ENCODE measurements at regions not wholly inside any gene's neighbourhood (a gene's known extent, or its start where the extent isn't known, plus 50 kb on each side); places are given as distances from the start of the nearest gene placed in this dataset.

- DNase-seq, result no peak
Measured at GRCh38 chr3:13168391-13168790, 95.2 kb upstream of the IQSEC1 start.

DNA sequence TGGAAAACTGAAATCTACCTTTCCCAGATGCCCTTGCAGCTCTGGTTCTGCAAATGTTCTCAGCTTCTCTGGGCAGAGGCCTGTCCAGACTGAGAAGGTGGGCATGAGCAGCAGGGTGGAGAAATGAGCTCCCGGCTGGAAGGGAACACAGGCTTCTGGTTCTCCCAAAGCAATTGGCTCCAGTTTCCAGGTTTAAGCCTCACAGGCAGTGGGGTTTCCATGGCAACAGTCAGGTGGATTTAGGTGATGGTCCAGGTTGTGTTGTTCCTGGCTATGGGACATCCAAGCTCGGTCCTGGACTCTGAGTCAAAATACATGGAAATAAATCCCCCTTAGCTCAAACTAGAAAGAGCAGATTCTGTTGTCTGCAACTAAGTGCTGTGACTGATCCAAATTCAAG is 94.6 kb upstream of the IQSEC1 start:
- DNase-seq, result no peak

DNA sequence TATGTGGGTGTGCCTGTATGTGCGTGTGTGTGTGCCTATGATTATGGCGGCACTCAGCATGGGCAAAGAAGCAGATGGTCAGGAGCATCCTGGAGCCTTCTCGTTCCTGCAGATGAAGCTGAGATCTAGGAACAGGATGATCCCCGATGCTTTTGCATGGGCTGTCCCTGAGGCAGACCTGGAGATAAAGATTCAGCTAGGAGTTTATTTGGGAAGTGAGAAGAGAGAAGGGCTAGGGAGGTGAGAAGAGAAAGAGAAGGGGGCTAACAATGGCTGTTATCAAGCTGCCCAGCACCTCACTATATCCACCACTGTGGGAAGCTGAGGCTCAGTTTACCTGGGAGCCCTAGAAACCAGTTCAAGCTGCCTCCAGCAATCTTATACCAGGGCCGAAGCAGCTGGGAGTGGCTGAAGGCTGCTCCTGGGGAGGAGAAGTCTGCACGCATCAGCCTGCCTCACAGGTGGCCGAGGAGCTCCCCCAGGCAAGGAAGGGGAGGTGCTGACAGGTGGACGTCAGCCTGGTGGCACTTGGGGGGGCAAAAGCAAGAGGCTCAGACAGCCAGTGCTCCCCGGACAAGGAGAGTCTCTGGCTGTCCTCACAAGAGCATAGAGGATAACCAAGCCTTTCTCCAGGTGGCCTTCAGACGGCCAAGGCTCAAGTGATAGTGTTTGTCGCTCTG is 94.0 kb upstream of the IQSEC1 start:
- DNase-seq, result no peak

GRCh38 chr3:13166243-13167063 is 93.2 kb upstream of the IQSEC1 start:
- DNase-seq, result no peak

DNA sequence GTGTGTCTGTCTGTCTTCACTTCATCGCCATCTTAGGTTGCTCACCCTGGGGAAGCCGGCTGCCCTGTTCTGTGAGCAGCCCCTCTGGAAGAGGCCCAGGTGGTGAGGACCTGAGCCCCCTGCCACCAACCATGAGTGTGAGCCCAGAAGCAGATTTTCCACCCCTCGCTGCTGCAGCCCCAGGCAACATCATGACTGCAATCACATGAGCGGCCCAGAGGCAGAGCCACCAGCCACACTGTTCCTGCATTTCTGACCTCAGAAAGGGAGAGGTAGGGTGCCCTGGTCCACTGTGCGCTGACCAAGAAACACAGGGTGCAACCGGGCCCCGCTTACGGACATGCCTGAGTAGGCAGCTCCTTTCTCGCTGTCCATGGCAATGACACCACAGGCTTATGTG is 92.3 kb upstream of the IQSEC1 start:
- DNase-seq, result no peak

- DNase-seq, result no peak
Measured at GRCh38 chr3:13164893-13165492, 91.8 kb upstream of the IQSEC1 start.

DNA sequence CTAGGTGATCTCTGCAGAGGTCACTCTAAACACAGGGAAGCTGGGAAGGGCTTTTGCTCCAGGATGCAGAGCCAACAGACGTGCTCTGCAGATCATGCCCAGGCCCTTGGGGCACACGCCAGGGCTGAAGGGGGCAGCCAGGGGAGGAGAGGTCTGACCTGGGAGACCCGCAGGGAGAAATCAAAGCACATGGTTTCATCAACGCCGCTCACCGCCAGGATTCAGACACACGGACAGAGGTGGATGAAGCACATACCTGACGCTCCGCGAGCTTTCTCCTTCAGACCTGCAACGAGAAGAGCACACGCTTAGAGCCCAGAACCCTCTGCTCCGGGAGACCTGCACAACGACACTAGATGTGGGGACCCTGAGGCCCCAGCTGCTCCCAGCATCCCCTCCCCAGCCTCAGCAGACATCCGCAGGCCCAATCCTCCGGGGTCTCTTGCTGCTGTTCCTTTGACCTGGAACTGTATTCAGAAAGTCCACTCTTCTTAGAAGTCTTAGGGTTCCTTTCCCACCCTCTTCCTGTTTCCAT is 90.7 kb upstream of the IQSEC1 start:
- DNase-seq, result no peak

- no peak for DNase-seq
Measured at GRCh38 chr3:13162549-13163320, 89.5 kb upstream of the IQSEC1 start.

DNA sequence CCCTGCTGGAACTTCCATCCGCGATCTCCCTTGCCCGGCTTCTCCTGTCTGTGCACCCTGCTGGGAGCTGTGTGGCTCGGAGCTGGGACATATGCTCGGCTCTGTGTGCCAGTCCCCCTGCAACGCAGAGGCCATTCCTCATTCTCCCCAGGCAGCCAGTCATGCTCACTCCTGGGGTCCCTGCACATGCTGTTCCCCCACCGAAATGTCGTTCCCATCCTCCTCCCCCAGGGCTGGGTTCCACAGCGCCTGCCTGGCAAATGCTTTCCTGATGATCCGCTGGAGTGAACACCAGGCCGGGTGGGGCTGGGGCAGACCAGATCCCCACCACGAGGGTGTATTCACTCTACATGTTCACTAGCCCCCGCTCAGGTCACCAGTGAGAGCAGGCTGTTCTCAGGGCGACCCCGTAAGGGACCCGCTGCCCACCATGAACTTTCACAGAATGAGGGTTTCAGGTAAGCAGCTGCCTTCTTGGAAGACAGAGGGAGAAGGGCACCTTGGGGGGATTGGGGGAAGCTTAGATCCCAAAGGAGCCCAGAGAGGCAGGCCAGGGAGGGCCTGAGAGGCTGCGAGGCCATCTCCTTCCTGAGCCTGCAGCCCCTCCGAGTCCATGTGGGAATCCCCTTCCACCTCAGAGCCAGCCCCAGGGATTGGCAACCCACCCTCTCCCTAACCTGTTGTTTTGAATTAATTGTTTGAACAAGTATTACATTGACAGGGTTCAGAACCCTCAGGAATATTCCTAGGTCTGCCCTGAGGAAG is 88.7 kb upstream of the IQSEC1 start:
- no peak for DNase-seq

GRCh38 chr3:13161021-13161759 is 88.0 kb upstream of the IQSEC1 start:
- no peak for DNase-seq

DNA sequence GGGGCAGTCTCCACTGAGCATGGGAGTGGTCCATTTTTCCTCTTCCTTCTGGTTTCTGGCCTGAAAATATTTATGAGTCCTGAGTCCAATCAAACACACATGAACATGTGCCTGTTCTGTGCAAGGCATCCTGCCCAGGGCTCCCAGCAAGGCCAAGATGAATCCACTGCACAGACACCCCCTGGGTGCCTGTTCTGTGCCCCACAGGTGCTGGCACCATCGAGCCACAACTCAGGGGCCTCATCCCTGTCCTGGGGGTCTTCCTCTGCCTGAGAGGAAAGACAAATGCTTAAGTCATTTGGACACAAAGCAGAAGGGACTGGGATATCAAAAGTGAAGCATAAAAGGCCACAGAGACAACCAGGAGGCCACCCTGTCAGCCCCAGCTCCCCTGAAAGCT is 87.4 kb upstream of the IQSEC1 start:
- no peak for DNase-seq

GRCh38 chr3:13159890-13160289 is 86.7 kb upstream of the IQSEC1 start:
- DNase-seq, result no peak

GRCh38 chr3:13158871-13159270 is 85.6 kb upstream of the IQSEC1 start:
- no peak for DNase-seq

- DNase-seq, result no peak
Measured at GRCh38 chr3:13158408-13158807, 85.2 kb upstream of the IQSEC1 start.

- DNase-seq, result no peak
Measured at GRCh38 chr3:13157986-13158385, 84.8 kb upstream of the IQSEC1 start.

DNA sequence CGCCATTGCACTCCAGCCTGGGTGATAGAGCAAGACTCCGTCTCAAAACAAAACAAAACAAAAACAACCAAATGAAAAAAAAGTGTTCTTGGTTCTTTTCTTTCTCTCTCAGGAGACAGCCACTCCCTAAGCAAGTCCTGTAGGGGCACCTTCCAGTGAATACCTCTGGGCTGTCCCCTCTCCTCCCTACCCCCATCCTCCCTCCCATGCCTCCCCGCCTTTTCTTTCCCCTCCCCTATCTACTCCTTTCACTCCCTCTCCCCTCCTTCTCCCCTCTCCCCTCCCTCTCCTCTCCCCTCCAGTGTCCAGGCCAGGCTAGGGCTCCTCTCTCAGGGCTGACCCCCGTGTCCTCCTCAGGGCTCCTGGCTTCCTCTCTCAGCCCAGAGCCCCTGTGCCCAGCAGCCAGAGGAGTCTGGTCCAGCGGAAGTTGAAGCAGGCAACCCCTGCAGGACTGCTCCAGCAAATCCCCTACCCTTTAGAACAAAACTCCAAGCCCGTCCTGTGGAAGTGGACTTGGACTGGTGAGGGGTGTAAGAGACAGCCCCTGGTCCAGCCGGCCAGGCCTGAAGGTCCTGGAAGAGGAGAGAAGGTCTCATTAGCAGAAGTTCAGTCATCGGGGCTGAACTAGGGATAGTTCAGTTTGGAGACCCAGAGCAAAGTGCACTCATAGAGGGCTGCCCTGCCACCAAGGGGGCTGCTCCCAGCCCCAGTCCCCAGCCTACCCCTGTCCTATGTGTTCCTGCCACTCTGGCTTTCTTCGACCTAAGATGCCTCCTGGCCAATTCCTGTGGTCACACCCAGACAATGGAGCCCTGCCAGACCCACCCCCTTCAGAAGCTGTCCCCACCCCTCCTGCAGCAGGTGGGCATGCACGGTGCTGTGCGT is 79.8 kb upstream of the IQSEC1 start:
- no peak for DNase-seq

GRCh38 chr3:13150624-13151023 is 77.4 kb upstream of the IQSEC1 start:
- no peak for DNase-seq

- no peak for DNase-seq
Measured at GRCh38 chr3:13149330-13150108, 76.3 kb upstream of the IQSEC1 start.

DNA sequence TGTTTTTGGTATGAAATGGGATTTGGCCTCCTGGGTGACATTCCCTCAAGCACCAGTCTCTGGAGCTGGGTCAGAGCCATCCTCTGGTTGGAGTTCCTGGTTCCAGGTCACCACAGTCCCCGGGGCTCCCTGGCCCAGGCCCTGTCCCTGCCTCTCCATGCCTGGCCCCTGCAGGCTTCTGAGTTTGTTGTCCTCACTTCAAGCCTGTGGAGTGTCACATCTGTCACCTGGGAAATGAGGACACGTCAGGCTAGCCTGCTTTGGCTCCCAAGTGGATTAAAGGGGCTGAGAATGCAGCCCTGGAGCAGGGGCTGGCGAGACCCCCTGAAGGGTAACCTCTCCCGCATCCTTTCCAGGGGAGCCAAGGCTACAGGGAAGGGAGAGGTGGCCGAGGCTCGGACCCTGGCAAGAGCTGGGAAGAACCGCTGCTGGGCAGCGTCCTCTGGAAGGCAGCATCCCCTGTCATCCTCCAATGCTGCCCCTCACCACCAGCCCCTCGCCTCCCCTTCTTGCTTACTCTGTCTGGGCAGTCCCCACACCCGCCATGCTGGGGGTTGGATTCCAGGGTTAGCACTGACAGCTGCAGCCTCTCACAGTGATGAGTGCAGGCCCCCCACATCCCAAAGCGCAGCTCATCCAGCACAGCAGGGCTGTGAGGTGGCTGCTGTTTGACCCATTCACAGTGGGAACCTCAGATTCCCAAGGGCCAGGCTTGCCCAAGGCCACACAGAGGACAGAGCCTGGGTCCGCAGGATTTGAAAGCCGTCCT is 75.5 kb upstream of the IQSEC1 start:
- DNase-seq, result peak; percentile 47

Data from retina (tissue), 1 donor.